ENCODE measurements at regions not wholly inside any gene's neighbourhood (a gene's known extent, or its start where the extent isn't known, plus 50 kb on each side); places are given as distances from the start of the nearest gene placed in this dataset.
"Not testable (repeated sequence)": the region's sequence is repeated elsewhere in the genome, so short reads cannot be mapped to it uniquely, and the experiment has no call there.

DNA sequence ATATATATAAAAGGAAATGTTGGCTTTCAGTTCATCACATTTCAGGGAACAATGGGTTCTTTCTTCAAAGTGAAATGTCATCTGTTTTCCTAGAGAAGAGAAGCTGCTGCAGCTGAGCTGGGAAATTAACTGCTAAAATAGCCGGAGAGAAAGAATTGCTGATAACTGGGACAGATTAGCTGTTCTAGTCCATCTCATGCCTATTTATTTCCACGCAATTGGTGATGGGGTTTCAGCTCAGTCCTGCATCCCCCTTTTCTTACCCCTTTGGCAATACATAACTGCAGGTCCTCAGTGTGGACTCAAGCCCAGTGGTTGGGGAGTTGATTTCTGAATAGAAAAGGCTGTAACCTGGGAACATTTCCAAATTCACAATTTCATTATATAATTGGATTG, 436.9 kb upstream of the TMEM132C start:
- no peak for DNase-seq (ENCODE audit: low read depth in 2 of 2)

DNA sequence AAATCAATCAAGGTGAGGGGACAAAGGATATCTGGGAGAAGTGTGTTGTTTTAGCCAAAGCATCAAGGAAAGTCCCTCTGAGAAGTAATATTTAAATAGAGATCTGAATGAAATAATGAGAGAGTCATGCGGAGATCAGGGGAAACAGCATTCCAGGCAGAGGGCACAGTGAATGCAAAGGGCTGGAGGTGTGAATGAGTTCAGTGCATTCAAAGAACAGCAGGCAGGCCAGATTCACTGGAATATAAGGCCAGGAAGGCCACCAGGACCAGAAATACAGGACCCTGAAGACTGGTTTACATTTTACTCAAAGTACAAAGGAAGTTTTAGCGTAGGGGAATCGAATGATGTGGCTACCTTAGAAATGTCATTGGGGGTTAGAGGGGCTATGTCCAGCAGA, 436.2 kb upstream of the TMEM132C start:
- no peak for DNase-seq (ENCODE audit: low read depth in 2 of 2)

DNA sequence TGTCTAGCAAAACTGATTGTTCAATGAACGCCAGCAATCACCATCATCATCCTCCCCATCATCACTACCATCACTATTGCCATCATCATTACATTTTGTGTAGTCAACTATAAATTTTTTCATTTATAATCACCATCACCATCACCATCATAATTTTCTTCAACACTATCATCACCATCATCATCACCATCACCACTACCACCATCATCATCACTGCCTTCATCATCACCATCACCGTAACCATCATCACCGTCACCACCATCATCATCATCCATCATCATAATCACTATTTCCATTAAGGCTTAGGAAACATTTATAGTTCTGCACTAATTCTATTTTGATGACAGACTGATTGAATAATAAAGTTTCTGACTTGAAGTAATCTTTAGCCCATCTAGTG, 434.8 kb upstream of the TMEM132C start:
- DNase-seq (ENCODE audit: low read depth in 2 of 2) = no peak

DNA sequence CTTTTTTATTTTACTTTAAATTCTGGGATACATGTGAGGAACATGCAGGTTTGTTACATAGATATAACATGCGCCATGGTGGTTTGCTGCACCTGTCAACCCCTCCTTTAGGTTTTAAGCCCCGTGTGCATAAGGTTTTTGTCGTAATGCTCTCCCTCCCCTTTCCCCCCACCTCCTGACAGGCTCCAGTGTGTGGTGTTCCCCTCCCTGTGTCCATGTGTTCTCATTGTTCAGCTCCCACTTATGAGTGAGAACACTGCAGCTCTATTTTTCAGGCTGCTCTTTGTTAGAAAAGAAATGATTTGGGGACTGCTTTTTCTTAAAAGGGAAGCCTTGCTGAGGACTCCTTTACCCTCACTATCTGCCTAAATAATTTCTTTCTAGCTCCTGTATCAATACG, 430.2 kb upstream of the TMEM132C start:
- DNase-seq (ENCODE audit: low read depth in 2 of 2) = not testable (repeated sequence)

DNA sequence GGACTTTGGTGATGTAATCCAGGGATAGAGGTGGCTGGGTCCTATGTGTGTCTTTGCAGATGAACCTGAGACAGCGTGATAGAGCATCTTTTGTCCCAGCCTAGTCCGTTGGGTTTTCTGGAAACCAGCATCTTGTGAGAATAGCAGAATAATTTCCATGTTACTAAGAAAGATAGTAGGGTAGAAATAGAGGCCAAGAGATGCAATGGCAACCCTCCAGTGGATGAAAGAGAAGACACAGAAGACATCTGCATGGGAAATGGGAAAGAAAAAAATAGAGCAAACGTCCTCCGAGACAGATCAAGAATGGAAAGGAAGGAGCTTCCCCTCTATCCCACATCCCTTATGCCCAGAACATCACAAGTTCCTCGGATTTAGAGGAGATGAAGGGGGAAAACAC, 409.3 kb upstream of the TMEM132C start:
- no peak for DNase-seq (ENCODE audit: low read depth in 2 of 2)

DNA sequence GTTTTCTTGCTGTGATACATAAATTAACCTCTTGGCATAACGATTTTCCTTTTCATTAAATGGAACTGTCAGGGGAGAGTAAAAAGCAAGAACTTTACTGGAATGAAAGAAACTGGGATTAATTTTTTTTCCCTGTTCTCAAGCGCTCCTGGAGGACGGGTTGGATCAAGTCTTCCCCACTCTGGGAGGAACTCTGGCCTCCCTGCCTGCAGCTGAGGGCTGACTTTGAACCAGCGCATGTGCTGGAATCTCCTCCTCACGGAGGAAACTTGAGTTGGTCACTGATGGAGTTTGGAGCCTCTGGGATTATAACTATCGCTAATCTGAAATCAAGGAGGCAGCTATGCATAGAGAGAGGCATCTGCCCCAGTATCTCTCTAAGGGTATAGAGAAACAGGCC, 406.4 kb upstream of the TMEM132C start:
- DNase-seq (ENCODE audit: low read depth in 2 of 2) = no peak

DNA sequence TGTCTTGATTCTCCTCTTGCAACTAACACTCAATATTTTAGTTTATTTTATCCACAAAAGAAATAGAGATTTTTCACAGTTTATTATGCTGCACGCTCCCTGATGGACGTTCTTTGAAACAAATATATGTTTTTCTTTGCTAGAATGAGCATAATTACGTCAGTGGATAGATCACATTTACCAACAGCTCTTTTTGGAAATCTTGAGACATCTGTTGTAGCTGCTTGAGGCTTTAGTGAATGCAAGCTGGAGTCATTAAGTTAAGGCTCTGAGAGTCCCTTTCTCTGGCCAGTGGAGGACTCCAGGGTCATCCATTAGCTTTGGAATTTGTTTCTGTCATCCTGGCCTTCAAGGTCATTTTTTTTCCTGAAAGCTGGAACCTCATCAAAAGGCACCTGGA, 405.6 kb upstream of the TMEM132C start:
- no peak for DNase-seq (ENCODE audit: low read depth in 2 of 2)

DNA sequence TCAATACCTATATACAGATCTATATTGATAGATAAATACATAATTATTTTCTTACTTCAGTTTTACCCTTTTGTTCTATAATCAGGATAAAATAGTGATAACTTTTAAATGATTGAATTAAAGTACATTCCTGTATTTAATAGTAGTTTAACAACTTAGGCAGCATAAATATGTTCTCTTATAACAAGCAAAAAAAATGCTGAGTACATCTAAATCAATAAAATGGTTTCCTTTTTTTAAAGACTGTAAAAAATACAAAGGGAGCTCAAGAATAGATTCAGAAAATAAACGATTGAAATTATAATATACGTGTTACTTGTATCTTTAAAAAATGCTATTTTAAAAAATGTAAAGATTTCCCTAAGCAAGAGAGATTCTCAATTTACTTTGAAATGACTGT, 393.7 kb upstream of the TMEM132C start:
- no peak for DNase-seq (ENCODE audit: low read depth in 2 of 2)

DNA sequence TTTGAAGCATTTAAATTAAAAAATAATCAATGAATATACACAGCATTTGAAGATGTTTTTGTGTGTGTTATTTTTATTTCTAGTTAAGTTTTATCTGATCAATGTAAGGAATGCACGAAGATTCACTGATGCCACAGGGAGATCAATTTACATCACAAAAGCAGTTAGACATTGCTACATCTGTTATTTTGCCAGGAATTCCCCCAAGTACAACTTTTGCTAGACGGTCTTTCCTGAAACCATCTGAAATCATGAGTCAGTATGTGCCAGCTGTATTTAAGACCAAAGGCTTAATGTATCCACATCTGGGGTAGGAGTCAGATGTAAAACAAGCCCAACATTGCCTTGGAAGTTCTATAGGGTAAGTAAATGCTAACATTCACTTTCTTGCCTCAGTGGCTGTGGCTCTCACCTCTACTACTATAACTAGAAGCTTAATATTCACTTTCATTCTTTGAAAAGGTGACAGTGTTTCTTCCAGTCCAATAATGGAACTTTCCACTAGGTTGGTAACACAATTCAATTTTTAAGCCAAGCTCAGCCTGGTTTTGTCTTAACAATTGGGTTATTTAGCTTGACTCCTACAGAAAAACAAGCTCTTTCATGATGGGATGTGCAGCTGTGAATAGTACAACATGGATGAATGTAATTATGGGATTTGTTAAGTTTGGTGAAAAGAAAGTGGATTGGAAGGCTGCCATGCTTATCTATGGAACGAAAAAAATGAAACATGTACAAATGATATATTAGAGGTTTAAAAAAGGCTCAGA, 385.4 kb upstream of the TMEM132C start:
- DNase-seq (ENCODE audit: low read depth in 2 of 2) = no peak

DNA sequence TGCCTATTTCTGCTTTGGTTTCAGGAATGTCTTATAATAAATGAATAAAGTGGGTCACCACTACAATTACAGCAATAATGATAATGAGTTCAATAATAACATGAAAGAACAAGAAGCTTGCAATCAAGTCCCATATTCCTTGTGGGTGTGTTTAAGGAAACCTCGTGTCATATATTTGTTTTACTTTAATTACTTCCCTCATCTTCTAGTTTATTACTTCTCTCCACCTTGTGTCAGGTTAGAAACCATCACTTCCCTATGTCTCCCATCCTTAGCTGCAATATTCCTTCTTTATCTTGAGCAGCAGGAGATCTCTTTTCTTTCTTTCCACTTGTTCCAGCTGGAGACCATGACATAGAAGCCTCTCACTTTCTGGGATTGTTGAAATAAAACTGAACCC, 384.0 kb upstream of the TMEM132C start:
- no peak for DNase-seq (ENCODE audit: low read depth in 2 of 2)

DNA sequence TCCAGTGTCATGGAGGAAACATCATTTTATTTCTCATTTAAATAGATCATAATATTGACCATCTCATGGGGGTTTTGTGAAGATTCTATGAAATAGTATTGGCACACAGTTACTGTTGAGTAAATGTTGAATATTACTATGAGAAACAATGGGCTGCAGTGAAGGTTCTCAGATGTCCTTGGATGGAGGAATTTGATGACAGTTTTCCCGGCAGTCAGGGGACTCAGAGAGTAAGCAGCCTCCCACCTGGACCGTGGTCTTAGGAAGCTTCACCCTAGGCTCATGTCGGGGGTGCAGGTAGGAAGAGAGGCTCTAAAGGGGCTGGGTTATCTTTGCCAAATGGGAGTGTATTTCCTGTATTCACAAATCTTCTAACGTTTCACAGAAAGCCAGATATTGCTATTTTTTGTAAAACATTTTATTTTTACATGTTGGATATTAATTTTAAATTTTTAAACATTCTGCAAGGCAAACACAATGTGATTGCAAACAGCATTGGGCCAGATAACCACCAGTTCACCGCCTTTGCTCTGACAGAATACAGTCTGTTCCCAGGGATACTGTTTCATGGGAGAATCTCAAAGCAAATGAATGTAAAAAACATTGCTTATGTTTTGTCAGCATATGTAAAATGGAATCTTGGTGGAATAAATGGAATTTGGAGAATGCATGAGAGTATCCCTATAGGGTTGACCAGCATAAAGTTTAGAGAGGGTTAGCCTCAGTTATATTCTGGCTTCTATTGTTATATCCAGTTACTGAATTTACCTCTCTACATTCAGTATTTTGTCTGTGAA, 380.8 kb upstream of the TMEM132C start:
- no peak for DNase-seq (ENCODE audit: low read depth in 2 of 2)

DNA sequence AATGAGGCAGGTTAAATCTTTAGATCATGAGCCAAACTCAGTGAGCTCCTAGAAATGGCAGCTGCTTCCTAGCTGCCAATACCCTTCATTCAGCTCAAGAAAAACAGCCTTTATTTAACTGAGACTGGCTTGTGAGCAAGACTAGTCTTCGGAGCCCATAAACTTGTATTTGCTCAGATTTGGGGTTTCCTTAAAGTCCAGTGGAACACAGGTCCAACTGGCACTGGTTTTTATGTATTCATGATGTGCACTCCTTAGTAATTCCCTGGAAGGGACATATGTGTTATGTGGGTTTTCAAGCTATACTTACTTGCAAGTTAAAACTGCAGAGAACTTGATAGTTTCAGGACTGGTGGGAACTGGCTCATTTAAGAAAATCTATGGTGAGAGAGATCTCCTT, 380.1 kb upstream of the TMEM132C start:
- no peak for DNase-seq (ENCODE audit: low read depth in 2 of 2)

DNA sequence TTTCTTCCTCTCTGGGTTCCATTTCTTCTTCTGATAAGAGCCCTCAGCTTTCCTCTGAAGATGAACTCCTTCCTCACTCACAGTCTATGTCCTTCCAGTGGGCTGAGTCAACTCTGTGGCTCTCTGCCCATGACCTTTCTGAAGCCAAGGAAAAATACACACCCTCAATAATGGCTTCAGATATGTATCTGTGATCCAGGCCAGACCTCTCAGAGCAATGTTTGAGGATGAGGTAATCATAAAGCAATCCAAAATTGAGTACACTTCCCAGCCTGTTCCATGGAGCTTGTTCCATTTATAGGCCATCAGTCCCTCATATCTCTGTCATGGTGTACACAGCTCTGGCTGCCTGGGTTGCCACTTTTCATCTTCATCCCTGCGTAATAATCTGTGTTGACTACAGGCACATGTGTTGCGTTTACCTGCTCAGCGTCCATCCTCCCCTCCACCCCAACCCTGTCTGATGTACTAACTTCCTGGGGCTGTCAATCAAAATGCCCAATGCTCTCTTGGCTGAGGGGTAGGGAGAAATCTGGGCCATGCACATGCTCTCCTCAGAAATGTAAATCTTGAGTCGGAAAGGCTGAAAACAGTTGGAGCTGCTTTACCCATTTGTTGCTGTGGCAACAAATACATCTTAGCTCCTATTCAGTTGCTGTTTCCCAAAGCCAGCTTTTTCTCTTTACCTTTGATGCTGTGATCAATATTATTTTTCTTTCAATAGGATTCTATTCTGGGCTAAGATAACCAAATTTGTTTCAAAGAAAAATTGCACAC, 377.8 kb upstream of the TMEM132C start:
- no peak for DNase-seq (ENCODE audit: low read depth in 2 of 2)

DNA sequence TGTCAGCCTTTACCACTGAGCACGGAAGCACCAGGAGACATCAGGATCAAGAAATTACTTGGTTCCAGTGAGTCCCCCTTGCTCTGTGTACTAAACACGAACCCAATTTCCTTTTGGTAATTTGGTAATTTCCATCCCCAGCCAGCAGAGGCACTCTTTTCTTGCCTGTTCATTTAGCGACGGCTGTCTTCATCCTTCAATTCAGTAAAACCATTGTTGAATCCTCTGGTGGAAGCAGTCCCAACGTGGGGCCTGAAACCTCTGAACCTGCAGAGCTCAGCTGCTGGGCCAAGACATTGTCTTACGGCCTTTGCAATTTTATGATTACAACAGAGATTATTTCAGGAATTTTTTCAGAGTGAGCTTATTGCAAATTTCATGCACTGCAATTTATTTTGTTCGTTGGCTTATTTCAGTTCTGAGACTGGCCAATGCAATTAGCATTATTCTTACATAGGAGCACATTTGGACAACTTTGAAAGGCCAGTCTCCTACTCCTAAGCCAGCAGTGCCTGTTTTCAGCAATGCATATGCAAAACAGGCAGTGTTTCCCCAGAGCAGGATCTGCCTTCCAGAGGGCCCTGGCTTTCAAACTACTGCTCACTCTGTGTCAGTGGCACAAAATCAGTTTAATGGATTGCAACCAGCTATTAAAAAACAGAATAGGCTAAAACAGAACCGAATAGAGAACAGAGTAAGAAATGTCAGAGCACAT, 372.9 kb upstream of the TMEM132C start:
- no peak for DNase-seq (ENCODE audit: low read depth in 2 of 2)

DNA sequence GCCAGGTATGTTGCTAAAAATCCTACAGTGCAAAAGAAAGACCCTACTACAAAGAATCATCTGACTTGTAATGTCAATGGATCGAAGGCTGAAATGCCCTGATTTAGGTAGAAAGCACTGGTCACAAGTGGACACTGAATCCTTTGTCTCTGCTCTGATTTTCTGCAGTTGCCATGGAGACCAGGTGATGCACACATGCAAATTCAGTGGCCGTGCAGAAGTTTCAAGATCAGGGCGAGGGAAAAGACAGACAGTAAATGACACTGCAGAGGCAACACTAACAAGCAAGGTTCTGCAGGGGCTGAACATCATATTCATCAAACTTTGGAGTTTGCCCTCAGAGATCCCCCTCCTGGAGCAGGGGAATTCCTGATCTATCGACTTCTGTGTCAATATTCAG, 370.3 kb upstream of the TMEM132C start:
- DNase-seq (ENCODE audit: low read depth in 2 of 2) = no peak

DNA sequence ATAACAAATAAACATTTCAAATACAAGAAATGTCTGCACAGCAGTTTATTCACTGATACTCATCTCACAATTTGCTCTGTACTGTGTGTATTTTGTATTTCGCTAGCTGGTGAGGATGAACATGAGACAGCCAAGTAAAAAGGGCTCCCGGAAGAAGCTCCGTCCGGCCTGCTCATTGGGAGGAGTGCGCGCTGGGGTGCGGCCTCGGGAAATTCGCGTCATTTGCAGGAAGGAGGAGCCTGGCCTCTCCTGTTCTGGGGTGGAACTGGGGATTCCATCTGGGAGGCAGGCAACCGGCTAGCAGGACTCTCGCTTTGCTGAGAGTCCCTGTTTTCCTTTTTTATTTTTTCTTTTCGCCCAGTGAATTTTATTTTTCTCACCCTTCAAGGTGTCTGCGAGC, 368.4 kb upstream of the TMEM132C start:
- no peak for DNase-seq (ENCODE audit: low read depth in 2 of 2)

DNA sequence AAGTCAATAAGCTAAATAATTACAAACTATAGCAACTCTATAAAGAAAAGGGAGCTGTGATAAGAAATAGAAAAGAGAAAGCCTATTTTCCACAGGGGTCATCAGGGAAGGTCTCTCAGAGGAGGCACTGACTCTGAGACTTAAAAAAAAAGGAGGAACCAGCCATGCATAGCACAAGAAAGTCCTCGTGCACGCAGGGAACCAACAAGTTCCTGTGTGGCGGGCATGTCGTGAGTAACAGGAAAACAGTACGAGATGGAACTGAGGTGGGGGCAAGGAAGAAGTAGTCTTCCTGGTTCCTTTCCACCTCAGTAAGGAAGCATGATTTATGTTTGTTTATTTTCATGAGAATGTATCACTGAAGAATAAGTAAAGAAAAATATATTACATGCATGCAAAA, 367.0 kb upstream of the TMEM132C start:
- no peak for DNase-seq (ENCODE audit: low read depth in 2 of 2)

DNA sequence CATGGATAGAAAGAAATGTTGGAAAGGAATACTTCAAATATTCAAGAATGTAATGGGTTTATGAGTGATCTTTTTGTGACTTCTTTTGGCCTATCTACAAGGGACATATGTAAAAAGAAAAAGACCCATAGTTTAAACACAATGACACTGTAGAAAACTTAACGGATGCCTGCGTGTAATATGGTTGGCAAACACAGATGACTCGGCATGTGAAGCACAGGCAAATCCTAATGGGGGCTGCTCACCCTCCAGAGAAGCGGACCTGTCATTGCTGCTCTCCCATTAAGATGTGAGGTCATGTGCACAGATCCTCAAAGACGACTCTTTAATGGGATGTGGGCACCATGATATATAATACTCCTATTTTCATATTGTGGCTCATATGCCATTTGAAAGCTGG, 366.6 kb upstream of the TMEM132C start:
- DNase-seq (ENCODE audit: low read depth in 2 of 2) = no peak

DNA sequence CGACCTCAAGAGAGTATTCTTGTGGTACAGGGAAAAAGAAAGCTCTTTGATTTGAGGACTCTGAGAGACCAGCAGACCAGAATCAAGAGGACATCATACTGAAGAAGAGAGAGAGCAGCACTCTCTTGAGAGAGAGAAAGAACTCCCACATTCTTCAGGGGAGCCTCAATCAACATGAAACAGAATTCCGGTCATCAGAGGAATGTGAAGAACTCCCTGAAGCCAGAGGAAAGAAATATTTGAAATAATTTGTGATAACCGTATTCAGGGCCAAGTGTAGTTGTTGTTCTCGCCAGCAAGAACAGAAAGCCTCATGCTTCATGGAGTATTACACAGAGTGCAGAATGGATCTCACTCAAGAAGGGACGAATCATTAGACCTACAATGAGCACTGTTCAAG, 363.8 kb upstream of the TMEM132C start:
- no peak for DNase-seq (ENCODE audit: low read depth in 2 of 2)

DNA sequence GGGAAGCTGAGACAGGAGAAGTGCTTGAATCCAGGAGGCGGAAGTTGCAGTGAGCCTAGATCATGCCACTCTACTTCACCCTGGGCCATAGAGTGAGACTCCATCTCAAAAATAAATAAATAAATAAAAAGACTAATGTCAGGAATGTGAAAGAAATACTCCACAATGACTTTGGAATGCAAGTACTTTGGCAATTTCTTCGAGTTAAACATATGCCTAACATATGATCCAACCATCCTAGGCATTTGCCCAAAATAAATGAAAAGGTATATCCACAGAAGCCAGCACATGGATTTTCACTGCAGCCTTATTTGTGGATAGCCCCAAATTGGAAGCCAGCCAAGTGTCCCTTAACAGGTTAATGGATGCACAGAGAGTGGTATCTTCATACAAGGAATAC, 357.9 kb upstream of the TMEM132C start:
- no peak for DNase-seq (ENCODE audit: low read depth in 2 of 2)

DNA sequence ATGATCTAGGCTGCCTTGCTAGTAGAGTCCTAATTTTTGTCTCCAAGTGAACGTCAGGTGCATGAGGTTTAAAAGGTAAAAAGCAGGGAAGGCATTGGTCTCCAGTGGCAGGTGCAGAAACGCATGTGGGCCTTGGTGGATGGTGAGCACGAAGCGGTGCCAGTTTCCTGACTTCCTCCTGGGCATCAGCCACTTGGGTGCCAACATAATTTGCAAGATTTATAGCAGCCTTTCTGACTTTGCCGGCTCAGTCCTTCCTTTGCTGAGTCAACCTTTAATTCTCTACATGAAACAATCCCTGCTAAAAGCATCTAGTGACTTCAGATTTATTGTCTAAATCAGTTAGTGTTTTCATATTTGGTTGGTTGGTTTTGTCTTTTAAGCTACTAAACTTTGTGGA, 355.7 kb upstream of the TMEM132C start:
- no peak for DNase-seq (ENCODE audit: low read depth in 2 of 2)

DNA sequence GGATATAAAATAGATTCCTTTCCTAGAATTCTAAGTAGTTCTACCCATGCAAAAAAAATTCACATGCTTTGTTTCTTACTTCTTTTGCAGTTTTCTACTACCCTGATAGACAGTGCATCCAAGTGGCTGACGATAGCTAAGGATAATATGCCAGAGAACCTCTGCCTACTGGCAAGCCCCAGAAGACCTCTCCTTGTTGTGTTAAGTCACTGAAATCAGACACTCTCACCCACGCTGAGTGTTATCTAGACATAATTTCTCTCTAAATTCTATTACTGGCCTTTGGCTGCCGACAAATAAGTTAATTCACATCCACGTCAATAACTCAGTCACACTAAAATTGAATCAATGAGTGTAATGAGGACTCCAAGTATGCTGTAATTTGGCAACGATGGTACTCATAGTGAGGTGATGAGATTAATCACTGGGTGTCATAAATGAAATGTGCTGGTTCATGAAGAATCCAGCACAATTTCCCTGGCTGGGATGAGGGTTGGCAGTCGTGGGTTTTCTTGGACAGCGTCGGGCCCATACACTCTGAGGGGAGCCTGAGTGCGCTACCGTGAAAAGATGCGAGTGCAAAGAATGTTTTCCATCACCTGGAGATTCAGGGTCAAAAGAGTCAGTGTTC, 354.8 kb upstream of the TMEM132C start:
- DNase-seq (ENCODE audit: low read depth in 2 of 2) = no peak
